ENCODE measurements at regions not wholly inside any gene's neighbourhood (a gene's known extent, or its start where the extent isn't known, plus 50 kb on each side); places are given as distances from the start of the nearest gene placed in this dataset.

DNA sequence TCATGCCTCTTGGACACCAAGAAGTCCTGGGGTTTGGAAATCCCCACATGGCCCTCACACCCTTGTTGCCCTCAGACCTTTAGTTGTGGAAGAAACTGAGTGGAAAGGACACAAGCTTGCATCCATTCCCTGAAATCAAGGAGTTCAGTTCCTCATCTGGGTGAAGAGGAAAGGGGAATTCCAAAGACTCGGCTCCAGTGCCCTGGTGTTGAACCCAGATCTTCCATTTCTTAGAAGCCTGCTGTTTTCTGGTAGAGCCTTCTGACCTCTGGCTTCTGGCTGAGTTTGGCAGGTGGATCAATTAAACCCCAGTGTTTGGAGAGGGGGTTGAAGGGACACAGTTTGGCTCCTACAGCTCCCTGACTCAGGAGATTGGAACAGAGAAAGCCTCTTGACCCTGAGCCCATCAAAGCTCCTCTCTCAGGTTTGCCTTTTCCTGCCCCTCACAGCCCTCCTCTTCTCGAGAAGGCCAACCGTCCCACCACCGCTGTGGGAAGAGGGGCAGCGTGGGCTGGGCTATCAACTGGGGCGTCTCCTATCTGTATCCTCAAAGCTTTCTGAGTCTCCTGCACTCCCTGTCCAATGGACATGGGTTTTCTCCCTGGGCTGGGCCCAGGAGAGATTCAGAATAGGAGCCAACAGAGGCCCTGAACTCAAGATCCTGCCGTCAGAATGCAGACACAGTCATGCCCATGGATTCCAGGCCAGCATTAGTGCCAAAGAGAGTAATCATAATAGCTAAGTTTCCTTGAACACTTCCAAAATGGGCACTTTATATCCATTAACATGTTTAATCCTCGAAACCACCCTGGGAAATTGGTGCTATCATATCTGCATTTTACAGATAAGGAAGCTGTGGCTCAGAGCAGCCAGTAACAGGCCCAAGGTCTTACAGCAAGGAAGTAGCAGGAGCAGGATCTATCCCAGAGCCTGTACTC is 146.2 kb downstream of the VEGFA start:
- no peak for ATAC-seq (replicated peaks)
- Mint-ChIP-seq H3K27me3 (peaks cover 4% of the 10 kb centered on the region), H3K27ac (no peak overlapping the region), H3K4me1 (no peaks in the 10 kb centered on the region), H3K36me3 (ENCODE audit: low read depth) (no peaks in the 10 kb centered on the region), H3K9me3 (no peaks in the 10 kb centered on the region), H3K4me3 (no peak overlapping the region)

DNA sequence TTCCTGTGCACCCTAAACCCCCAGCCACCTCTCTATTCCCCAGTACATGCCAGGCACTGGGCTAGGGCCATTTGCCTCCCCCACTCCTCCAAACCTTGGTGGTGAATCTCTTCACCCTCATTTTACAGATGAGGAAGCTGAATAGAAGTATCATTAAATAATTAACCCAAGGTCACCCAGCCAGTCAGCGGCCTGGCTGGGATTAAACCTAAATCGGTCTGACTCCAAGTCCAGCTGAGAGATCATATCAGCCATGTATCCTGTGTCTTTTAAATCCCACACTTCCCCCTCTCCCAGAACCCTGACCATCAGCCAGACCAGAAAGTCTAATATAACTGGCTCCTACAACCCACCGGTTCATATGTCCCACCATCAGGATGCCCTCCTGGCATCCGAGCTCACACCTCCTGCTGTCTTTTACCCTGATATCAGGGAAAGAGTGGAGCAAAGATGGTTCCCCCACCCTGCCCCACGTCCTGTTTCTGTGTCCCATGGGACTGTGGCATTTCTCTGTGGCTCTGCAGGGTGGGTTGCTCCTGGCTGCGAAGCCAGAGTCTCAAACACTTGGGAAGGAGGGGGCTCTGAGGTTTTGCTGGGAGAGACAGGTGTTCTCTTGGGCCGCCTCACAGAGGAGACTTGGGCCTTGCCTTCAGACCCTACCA is 145.3 kb downstream of the VEGFA start:
- no peak for ATAC-seq (replicated peaks)
- H3K4me3 Mint-ChIP-seq = no peak overlapping the region
- no peaks in the 10 kb centered on the region for H3K36me3 Mint-ChIP-seq (ENCODE audit: low read depth)
- peaks cover 4% of the 10 kb centered on the region for H3K27me3 Mint-ChIP-seq
- H3K4me1 Mint-ChIP-seq = no peaks in the 10 kb centered on the region
- no peak overlapping the region for H3K27ac Mint-ChIP-seq
- no peaks in the 10 kb centered on the region for H3K9me3 Mint-ChIP-seq

DNA sequence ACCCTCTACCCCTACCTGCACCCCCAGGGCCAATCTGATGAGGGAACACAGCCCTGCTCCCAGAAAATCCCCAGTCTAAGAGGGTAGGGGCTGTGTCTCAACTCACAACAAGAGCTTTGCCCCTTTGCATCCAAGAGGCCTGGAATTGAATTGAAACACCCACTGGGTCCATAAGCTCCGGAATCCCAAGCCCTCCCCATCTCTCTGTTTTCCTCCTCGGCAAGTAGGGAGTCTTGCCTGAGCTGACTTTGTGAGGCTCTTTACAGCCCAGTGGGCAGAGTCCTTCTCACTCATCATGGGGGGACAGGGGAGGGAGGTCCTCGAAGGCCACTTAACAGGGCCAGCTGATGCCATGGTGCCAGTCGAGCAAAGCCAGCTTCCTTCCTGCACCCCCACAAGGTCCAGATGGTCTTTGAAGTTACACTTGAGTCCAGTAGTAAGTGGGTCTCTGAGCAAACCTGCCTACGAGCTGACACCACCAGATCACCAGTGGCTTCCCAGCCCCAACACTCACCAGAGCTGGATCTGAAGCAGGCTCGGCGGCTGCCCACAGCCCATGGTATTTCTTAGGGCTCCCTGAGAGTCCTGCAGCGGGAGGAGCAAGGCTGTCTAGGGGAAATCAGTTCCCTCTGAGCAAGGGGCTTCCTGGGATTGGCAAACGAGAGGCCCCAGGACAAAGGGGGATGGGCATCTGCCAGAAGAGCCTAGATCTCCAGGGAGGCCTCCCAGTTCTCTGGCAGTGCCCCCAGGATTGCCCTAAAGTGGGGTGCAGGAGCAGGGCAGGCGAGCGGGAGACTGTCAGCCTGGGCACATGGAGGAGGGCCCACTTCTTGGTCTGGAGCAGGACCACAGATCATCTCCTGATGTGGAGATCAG is 144.5 kb downstream of the VEGFA start:
- H3K4me1 Mint-ChIP-seq = no peaks in the 10 kb centered on the region
- no peak overlapping the region for H3K27ac Mint-ChIP-seq
- no peak overlapping the region for H3K4me3 Mint-ChIP-seq
- no peaks in the 10 kb centered on the region for H3K36me3 Mint-ChIP-seq (ENCODE audit: low read depth)
- peaks cover 4% of the 10 kb centered on the region for H3K27me3 Mint-ChIP-seq
- H3K9me3 Mint-ChIP-seq = no peaks in the 10 kb centered on the region
- ATAC-seq (replicated peaks) = no peak

DNA sequence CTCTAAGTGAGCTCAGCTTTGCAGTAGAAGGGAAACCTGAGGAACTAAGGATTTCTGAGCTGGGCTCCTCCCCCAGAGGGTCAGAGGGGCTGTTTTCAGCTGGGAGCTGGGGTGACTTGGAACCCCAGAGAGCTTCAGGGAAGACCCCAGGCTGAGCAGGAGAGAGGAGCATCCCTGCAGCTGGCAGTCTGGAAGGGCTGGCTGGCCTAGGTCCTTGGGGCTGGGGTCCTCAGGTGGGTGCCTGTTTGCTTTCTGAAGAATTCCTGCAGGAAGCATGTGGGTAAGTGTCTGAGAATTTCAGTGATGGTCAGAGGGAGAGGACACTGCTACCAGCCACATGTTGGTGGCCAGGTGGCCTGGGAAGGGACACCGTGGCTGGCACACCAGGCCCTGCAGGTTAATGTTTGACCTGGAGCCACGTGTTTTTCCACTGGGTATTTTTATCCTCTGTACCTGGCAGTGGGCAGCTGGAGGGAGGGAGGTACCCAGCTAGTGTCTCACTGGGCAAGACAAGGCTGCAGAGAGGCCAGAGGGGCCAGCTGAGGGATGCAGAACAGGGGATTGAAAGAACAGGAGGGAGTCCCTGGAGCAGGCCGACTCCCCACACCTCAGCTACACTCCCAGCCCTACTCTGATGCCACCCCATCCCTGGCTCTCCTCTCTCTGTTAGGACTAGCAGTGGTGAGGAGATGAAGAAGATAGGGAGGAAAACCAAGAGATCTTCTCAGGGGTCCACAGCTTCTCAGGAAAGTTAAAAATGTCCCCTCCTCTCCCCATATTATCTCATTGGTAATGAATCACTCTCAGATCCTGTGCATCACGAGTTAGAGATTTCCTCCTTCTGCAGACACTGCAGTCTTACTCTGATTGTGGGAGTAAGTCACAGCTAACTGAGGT is 143.6 kb downstream of the VEGFA start:
- Mint-ChIP-seq H3K36me3 (ENCODE audit: low read depth) (no peaks in the 10 kb centered on the region), H3K9me3 (no peaks in the 10 kb centered on the region), H3K27me3 (peaks cover 4% of the 10 kb centered on the region), H3K4me1 (no peaks in the 10 kb centered on the region), H3K4me3 (no peak overlapping the region), H3K27ac (no peak overlapping the region)
- ATAC-seq (replicated peaks) = no peak

DNA sequence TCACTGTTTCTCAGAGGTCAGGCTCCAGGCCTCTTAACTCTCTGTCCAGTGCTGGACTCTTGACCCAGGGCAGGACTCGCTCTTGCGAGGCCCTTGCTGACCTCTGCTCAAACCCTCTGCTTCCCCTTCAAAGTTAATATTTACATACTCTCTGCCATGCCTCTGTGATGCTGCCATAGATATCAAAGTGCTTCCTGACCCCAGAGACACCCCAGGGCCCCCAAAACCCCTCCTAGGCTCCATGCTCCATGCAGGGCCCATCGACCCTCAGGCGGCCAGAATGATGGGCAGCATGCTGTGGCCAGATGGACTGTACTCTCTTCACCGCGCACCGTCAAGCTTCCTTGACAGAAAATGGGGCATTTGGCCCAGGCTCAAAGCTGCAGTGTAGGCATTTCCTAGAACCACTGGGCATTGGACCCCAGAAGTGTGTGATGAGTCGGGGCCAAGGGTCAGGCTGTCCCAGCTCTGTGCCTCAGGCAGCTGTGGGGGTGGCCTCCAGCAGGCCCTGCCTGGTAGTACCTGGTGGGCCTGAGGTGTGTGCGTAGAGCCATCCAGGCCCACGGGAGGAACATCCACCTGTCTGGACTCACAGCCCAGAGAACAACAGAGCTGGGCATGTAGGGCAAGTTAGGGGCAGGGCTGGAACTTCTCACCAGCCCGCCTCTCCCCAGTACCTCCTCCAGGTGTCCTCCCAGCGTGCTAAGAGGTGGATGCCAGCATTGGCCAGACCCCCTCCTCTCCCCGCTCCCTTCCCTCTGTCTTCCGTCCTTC is 142.8 kb downstream of the VEGFA start:
- no peaks in the 10 kb centered on the region for H3K4me1 Mint-ChIP-seq
- peaks cover 4% of the 10 kb centered on the region for H3K27me3 Mint-ChIP-seq
- H3K36me3 Mint-ChIP-seq (ENCODE audit: low read depth) = no peaks in the 10 kb centered on the region
- H3K9me3 Mint-ChIP-seq = no peaks in the 10 kb centered on the region
- no peak overlapping the region for H3K27ac Mint-ChIP-seq
- H3K4me3 Mint-ChIP-seq = no peak overlapping the region
- ATAC-seq (replicated peaks) = no peak

DNA sequence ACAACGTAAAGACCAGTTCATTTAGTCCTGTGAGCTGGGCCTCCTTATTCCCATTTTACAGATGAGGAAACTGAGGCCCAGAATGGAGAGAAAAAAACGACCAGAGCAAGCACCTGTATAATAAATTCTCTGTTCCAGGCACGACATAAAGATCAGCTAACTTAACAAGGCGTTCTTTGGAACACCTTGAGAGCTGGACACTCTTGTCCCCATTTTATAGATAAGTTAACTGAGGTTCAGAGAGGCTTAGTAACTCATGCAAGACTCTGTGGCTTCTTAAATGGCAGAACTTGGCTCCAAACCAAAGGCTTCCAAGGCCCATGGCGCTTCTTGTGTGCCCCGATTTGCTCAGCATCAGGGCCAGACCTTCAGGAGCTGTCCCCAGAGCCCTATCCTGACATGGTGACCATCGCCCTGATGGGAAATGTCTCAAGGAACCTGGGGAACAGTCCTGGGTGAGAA is 142.1 kb downstream of the VEGFA start:
- no peak for ATAC-seq (replicated peaks)

DNA sequence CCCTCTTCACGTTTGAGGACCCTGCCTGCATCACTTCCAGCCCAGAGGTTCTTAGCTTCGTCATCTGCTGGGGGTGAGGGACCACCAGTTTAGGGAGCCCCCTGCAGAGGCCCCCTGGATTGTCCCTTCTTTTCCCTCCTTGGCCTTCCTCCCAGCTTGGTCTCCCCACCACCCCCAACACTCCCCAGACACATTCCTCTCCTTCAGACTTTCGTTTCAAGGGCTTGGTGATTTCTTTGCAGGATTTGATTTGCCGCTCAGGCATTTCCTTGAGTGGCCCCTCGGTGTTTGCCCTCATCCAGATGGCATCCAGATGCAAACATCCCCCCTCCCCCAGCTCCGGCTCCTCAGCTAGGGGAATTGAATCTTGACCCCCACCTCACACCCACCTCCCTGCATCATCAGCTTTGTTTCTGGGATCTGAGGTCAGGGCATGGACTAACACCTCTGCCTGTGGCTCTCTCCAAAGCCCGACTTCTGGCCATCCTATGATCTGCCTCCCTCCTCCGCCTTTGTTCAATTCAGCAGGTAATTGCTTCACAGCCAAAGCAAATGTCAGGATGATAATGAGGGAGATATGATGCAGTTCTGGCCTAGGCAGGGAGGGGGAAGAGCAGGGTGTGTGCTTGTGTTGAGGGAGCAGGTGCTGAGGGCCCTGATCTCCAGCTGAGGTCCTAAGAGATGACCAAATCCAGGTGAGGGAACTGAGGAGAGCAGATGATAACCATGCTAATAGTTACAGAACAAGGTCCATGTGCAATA is 141.5 kb downstream of the VEGFA start:
- H3K27me3 Mint-ChIP-seq = peaks cover 8% of the 10 kb centered on the region
- H3K9me3 Mint-ChIP-seq = no peaks in the 10 kb centered on the region
- no peak overlapping the region for H3K4me3 Mint-ChIP-seq
- no peaks in the 10 kb centered on the region for H3K36me3 Mint-ChIP-seq (ENCODE audit: low read depth)
- no peaks in the 10 kb centered on the region for H3K4me1 Mint-ChIP-seq
- no peak overlapping the region for H3K27ac Mint-ChIP-seq
- no peak for ATAC-seq (replicated peaks)

More for the DNA sequence above, 142.1 kb downstream of the VEGFA start:
- H3K4me3 Mint-ChIP-seq = no peak overlapping the region
- H3K27ac Mint-ChIP-seq = no peak overlapping the region
- H3K9me3 Mint-ChIP-seq = no peaks in the 10 kb centered on the region
- peaks cover 8% of the 10 kb centered on the region for H3K27me3 Mint-ChIP-seq
- H3K36me3 Mint-ChIP-seq (ENCODE audit: low read depth) = no peaks in the 10 kb centered on the region
- H3K4me1 Mint-ChIP-seq = no peaks in the 10 kb centered on the region

DNA sequence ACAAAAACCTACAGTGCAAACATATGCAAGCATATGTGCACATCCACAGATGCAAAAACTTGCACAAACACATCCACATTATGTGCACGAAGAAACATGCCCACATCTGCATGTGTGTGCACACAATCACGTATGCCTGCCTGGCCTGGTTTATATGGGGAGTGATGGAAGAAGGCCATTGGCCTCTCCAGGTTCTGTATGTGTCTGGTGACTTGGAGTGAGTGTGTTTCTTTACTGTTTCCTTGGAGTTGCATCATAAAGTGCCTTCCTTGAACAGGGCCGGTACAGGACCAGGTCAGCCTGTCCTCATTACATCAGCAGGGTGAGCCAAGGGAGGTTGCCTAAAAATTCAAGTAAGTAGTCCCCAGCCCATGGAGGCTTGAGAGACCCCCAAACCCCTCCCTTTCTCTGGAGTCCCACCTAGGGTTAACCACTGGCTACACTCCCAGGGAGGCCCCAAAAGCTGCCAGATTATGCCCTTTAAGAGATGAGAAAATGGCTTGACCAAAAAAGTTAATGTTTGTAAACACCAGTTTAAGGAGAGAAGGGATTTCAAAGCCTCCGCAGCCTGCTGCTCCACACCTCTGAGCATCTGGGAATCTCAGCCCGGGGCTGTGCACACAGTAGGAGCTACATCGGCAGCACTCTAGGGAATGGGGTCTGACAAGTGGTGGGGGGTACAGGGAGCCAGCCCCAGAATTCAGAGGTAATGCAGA is 140.8 kb downstream of the VEGFA start:
- Mint-ChIP-seq H3K27me3 (peaks cover 8% of the 10 kb centered on the region), H3K36me3 (ENCODE audit: low read depth) (no peaks in the 10 kb centered on the region), H3K4me3 (no peak overlapping the region), H3K9me3 (no peaks in the 10 kb centered on the region), H3K27ac (no peak overlapping the region), H3K4me1 (no peaks in the 10 kb centered on the region)
- no peak for ATAC-seq (replicated peaks)

DNA sequence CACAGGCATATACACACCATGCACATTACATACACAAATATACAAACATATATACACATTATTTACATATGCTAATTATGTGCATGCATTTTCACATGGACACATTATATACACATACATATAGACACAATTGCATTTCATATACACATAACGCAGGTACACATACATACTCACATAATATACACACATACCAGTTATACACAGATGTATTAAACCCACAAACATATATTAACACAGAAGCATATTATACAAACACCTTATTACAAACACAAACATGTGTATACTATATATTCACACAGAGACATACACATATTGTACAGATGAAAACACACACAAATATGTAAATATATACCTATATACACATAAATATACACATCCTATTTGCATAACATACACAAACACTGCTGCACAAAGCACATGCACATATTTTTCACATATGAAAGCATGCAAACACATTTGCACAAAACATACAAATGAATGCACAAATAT is 140.2 kb downstream of the VEGFA start:
- H3K9me3 Mint-ChIP-seq = no peaks in the 10 kb centered on the region
- no peak for ATAC-seq (replicated peaks)
- H3K4me3 Mint-ChIP-seq = no peak overlapping the region
- H3K36me3 Mint-ChIP-seq (ENCODE audit: low read depth) = no peaks in the 10 kb centered on the region
- no peak overlapping the region for H3K27ac Mint-ChIP-seq
- no peaks in the 10 kb centered on the region for H3K4me1 Mint-ChIP-seq
- H3K27me3 Mint-ChIP-seq = peaks cover 4% of the 10 kb centered on the region

DNA sequence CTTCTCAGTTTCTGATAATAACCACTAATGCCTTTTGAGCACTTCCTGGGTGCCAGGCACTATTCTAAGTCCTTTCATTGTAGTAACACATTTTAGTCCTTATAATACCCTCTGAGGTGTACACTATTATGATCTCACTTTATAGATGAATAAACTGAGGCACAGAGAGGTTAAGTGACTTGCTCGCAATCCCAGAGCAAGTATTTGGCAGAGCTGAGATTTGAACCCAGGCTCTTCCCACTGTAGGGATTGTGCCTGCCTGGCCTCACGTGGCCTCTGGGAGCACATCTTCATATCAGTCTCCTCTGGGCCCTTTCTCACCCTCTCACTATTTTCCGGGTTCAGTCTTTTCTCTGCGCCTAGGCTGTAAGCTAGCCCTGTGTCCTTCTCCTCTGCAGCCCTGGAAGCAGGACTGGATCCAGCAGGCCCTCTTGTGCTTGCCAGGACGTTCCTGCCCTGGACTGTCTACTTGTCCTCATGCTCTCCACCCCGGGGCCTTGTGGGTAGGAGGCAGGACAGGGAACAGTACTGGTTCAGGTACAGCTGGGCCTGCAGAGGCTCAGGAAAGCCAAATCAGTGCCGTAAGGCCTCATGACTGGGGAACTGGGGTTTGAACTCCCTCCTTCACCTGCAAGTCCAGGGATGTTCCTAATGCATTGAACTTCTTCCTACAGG is 139.6 kb downstream of the VEGFA start:
- Mint-ChIP-seq H3K4me3 (no peak overlapping the region), H3K4me1 (no peaks in the 10 kb centered on the region), H3K27ac (no peak overlapping the region), H3K27me3 (peaks cover 4% of the 10 kb centered on the region), H3K36me3 (ENCODE audit: low read depth) (no peaks in the 10 kb centered on the region), H3K9me3 (no peaks in the 10 kb centered on the region)
- no peak for ATAC-seq (replicated peaks)

DNA sequence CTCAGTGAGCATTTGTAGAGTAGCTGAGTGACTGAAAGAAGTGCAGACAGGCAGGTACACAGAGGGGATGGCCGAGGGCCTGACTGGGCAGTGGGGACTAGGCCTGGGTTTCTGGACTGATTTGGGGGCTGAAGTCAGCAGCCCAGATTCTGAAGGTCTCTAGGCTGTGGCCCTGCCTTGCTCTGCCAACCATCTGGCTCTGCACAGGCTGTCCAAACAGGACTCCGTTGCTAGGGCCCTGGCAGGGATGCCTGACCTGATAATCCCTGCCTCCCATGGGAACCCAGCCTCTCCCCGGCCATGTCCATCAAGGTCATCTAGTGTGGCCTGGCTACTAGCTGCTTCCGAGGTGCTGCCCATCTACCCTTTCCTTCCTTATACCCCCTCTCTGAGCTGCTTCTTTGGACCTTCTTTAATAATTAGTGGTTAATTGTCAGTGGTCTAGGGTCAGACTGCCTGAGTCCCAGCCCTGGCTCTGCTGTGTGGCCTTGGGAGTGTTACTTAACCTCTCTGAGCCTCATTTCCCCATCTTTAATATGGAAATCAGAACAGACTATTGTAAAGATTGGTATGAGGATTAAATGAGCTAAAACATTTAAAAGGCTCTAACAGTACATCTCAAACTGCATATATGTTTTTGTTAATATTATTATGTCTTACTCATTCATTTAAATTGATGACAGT is 137.9 kb downstream of the VEGFA start:
- peaks cover 4% of the 10 kb centered on the region for H3K27me3 Mint-ChIP-seq
- no peaks in the 10 kb centered on the region for H3K9me3 Mint-ChIP-seq
- no peak overlapping the region for H3K4me3 Mint-ChIP-seq
- H3K4me1 Mint-ChIP-seq = no peaks in the 10 kb centered on the region
- H3K27ac Mint-ChIP-seq = no peak overlapping the region
- H3K36me3 Mint-ChIP-seq (ENCODE audit: low read depth) = no peaks in the 10 kb centered on the region
- ATAC-seq (replicated peaks) = no peak
